ENCODE measurements at regions not wholly inside any gene's neighbourhood (a gene's known extent, or its start where the extent isn't known, plus 50 kb on each side); places are given as distances from the start of the nearest gene placed in this dataset.

DNA sequence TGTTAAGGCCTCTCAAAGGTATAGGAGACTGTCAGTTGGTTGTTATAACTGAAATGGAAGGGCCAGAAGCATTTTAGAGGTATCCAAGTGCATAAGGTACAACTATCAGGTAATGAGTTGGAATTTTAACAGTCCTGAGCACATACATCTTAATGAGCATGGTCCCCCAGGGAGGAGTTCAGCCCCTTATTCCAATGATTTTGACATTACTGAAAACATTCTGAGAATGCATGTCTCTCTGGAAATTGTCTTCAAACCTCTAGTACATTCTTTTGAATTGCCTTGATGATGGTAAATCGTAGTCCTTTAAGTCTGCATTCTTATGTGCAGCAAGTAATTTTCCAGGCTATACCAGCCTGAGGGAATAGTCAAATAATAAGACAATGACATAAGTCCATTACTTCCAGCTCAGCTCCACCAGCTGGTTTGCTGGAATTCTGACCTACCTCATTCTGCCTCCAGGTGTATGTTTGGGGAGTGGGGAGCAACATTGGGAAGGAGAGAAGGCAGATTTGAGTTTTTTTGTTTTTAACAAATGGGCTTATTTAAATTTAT is 239.2 kb downstream of the MSRB3 start:
- no peak for DNase-seq (ENCODE audit: low read depth)
- TF ChIP-seq CTCF (IDR thresholded peaks at IDR 0.05; ENCODE audit: insufficient read depth, low read depth, low read length) = no peak
- H3K4me3 ChIP-seq (ENCODE audit: low read depth, low read length) = no peak overlapping the region

GRCh38 chr12:65518771-65519170 is 240.3 kb downstream of the MSRB3 start:
- DNase-seq (ENCODE audit: low read depth) = no peak
- H3K4me3 ChIP-seq (ENCODE audit: low read depth, low read length) = no peak overlapping the region
- no peak for TF ChIP-seq CTCF (IDR thresholded peaks at IDR 0.05; ENCODE audit: insufficient read depth, low read depth, low read length)

DNA sequence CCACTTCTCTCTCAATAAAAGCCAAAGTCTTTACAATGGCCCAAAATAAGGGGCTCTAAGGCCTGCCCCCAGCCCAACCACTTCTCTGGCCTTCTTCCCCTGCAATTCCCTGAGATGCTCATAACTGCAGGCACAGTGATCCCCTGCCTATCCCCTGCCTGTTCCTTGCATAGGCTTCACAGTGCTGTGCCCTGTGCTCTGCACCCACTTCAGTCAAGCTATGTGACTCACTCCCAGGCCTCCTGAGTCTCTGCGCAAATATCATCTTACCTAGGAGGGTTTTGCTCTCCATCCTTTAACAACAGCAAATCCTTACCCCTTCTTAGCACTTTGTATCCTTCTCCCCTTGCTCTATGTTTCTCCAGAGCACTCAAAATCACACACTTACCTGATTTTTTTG is 242.2 kb downstream of the MSRB3 start:
- no peak for TF ChIP-seq CTCF (IDR thresholded peaks at IDR 0.05; ENCODE audit: insufficient read depth, low read depth, low read length)
- no peak overlapping the region for H3K4me3 ChIP-seq (ENCODE audit: low read depth, low read length)
- DNase-seq (ENCODE audit: low read depth) = no peak

DNA sequence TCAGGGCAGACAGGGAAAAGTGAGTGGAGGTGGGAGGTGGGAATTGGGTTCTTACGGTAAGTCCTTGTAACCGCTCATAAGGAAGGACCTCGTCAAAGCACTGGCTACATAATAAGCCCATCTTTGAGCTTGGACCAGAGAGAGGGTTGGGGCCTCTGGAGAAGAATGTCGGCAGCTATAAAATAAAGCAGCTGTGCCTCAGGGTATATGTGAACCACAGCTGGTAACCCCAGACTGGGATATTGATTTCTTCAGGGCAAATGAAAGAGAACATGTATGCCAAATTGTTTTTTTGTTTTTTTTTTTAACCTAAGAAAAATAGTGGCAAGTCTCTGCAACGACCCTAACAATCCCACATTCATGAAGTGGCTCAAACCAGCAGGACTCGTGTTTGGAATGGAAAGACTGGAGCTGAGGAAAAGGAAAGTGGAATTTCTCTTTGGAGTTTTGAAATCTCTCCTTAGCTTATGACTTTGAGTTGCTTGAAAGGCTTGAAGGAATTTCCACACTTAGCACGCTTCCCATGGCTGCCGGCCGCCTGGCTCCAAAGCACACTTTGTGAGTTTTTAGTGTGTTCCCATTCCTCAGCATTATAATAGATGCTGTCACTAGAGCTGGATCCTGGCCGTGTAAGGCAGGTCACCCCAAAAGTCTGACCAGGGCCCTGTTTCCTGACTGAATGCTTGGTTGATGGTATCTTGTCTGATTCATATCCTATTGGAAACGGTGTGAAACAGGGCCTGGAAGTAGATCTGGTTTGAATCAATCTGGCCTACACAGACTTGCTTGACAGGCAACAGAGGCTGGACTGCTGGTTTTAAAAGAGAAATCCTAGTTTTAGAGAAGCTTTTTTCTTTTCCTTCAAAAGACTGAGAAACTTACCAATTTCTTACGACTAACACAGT is 244.7 kb downstream of the MSRB3 start:
- DNase-seq (ENCODE audit: low read depth) = peak; percentile 79
- no peak overlapping the region for H3K4me3 ChIP-seq (ENCODE audit: low read depth, low read length)
- no peak for TF ChIP-seq CTCF (IDR thresholded peaks at IDR 0.05; ENCODE audit: insufficient read depth, low read depth, low read length)

- peak; percentile 88 for DNase-seq (ENCODE audit: low read depth)
- no peak for TF ChIP-seq CTCF (IDR thresholded peaks at IDR 0.05; ENCODE audit: insufficient read depth, low read depth, low read length)
These were observed 246.2 kb downstream of the MSRB3 start for GRCh38 chr12:65524666-65525065.

DNA sequence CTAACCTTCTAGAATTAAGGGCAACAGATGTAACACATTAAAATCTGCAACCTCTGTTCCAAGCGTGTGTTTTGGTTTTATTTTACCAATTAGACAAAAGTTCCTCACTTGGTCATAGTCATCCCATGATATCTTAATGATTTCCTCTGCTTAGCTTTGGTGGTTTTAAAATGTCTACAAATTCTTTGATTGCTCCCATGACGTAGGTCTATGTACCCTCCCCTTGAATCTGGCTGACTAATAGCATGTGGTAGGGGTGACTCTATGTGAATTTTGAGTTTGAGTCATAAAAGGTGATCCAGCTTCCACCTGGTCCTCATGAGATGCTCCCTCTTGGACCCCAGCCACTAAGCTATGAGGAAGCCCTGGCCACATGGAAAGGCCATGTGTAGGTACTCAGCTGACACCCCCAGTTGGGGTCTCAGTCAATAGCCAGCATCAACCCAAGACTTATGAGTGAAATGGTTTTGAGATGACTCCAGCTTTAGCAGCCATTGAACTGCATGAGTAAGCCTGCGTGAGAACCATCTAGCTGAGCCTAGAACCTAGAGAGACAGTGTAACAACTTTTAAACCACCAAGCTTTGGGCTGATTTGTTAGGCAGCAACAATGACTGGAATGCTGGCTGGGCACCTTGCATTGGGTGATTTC is 247.1 kb downstream of the MSRB3 start:
- peak; percentile 89 for DNase-seq (ENCODE audit: low read depth)
- no peak for TF ChIP-seq CTCF (IDR thresholded peaks at IDR 0.05; ENCODE audit: insufficient read depth, low read depth, low read length)
- H3K4me3 ChIP-seq (ENCODE audit: low read depth, low read length) = no peak overlapping the region

More at GRCh38 chr12:65524666-65525065, 246.2 kb downstream of the MSRB3 start:
- no peak overlapping the region for H3K4me3 ChIP-seq (ENCODE audit: low read depth, low read length)
